Omental fat pad (tissue), 3 donors: ENCODE measurements at regions not wholly inside any gene's neighbourhood (a gene's known extent, or its start where the extent isn't known, plus 50 kb on each side); places are given as distances from the start of the nearest gene placed in this dataset.

Experiments used
- ATAC-seq: fragments of 150-250 bp; one replicate; pipeline ENCODE4 v1.9.1; 2016; ENCODE audit warnings: mild to moderate bottlenecking, moderate library complexity; ENCODE audit not compliant: low FRiP score
- DNase-seq: peaks from one replicate; pipeline ENCODE4 v3.0.0-alpha.2; 2019; ENCODE audit warnings: low spot score
- CTCF ChIP-seq, 3 donors: fragments of 450-650 bp; IDR thresholded peaks; one replicate each; pipeline ENCODE4 v1.5.1; 2016 to 2017; ENCODE audit warnings: antibody characterized with exemption in 3 of 3, mild to moderate bottlenecking in 3 of 3, moderate library complexity in 2 of 3

DNA sequence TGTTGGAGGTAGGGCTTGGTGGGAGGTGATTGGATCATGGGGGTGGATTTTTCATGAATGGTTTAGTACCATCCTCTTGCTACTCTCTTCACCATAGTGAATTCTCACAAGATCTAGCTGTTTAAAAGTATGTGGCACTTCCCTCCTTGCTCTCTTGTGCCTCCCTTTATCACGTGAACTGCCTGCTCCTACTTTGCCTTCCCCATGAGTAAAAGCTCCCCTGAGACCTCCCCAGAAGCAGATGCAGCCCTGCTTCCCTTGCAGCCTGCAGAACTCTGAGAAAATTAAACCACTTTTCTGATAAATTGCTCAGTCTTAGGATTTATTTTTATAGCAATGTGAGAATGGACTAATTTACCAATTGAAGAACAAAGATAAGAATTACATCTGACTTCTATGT, 223.1 kb downstream of the RNF144A start:
- TF ChIP-seq CTCF (IDR thresholded peaks at IDR 0.05) = no peak
- no peak for ATAC-seq

DNA sequence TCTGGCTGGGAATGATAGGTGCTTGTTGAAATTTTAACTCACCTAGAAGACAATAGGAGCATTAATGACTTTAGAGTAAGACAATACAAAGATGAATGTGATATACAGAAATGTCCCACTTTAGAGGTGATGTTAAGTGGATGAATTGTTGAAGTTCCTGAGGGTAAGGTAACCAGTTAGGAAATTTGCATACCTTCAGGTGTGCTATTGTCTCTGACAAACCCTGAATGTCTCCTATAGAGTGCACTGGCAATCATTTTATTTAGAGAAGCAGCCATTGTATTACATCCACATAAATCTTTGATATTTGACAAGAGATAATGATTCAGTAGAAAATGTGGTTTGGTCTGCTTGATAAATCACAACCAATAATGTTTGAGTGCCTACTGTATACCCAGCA, 228.5 kb downstream of the RNF144A start:
- DNase-seq (no peak), ATAC-seq (no peak)
- no peak for TF ChIP-seq CTCF (IDR thresholded peaks at IDR 0.05)

More for the DNA sequence above, 223.1 kb downstream of the RNF144A start:
- DNase-seq = no peak

DNA sequence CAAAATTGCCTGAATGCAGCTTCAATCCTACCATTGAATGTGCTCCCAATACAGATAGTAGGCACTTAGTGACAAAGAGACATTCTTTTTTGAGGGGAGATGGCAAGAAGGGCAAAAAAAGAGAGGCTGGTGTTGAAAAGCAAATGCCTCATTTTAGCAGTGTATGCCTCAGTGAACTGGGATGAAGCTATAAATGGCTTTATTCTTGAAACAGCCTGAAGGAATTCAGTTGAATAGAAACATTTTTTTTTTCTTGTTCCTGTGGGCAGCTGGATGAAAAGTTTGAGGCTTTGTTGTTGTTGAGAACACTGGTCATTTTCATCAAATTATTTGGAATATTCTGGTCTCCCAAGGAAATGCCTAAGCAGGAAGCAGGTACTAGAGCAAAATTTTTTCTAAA, 228.9 kb downstream of the RNF144A start:
- DNase-seq (no peak), ATAC-seq (no peak)
- TF ChIP-seq CTCF (IDR thresholded peaks at IDR 0.05) = no peak

- no peak for TF ChIP-seq CTCF (IDR thresholded peaks at IDR 0.05)
- DNase-seq (no peak), ATAC-seq (no peak)
Measured at GRCh38 chr2:7154656-7155055, 237.4 kb downstream of the RNF144A start.

DNA sequence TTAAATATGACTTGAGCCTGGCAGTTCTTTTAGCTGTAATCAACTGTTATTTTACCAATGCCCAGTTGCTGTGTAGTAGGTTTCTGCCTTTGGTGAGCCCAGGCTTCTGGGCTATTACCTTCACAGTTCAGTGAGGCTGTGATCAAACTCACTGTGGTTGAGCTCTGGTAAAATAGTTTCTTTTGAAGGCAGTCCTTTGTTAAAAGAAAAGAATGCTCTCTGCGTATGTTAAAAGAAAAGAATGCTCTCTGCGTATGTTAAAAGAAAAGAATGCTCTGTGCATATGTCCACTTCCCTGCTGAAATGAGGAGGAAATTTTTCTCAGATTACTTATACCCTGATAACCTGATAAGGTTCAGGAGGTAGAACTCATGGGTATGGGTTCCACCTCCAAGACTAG, 244.3 kb downstream of the RNF144A start:
- ATAC-seq (no peak), DNase-seq (no peak)
- TF ChIP-seq CTCF (IDR thresholded peaks at IDR 0.05) = no peak

DNA sequence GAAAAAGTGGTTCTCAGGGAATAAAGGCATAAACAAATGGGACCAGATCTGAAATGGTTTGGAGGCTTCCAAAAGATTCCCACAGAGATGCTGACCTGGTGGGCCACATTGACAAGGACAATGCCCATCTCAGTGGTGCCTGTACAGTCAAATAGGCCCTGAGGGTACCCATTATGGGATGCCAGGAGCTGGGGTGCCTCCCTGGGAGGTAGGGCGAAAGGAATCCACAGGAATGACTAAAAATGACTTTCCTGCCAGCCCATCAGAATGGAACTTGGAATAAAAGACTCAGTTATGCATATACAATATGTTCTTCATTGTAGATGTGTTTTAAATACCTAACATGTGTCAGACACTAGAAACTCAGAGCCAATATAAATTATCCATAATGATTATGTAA, 248.5 kb downstream of the RNF144A start:
- no peak for TF ChIP-seq CTCF (IDR thresholded peaks at IDR 0.05)
- DNase-seq (no peak), ATAC-seq (no peak)

- DNase-seq = no peak
- no peak for TF ChIP-seq CTCF (IDR thresholded peaks at IDR 0.05)
- ATAC-seq = no peak
Measured at GRCh38 chr2:7167801-7168411, 250.7 kb downstream of the RNF144A start.
